ENCODE measurements at regions not wholly inside any gene's neighbourhood (a gene's known extent, or its start where the extent isn't known, plus 50 kb on each side); places are given as distances from the start of the nearest gene placed in this dataset.

- POLR2A ChIA-PET (ENCODE audit: unreplicated experiment), result no interaction called here
- Histone ChIP-seq H4K20me1 (ENCODE audit: low read length) (no peaks in the 10 kb centered on the region), H3K4me3 (ENCODE audit: low read length) (no peak overlapping the region), H3K4me2 (ENCODE audit: low read length) (no peak overlapping the region), H3K9ac (ENCODE audit: low read length) (no peak overlapping the region), H3F3A (ENCODE audit: low read length, unreplicated experiment) (no peaks in the 10 kb centered on the region), H3K9me3 (ENCODE audit: low read length) (no peaks in the 10 kb centered on the region), H3K27ac (ENCODE audit: low read length) (no peak overlapping the region), H3K9me2 (replicated peaks; ENCODE audit: low read length) (no peaks in the 10 kb centered on the region), H2AFZ (ENCODE audit: low read length) (no peak overlapping the region), H3K4me1 (ENCODE audit: insufficient read depth, low read length) (no peaks in the 10 kb centered on the region), H3K79me2 (ENCODE audit: low read length) (no peaks in the 10 kb centered on the region), H3K36me3 (ENCODE audit: low read depth, low read length) (no peaks in the 10 kb centered on the region), H3K27me3 (ENCODE audit: low read length) (no peaks in the 10 kb centered on the region; the same call in 1 of the 2 replicates)
- TF ChIP-seq EZH2 (IDR thresholded peaks at IDR 0.05; ENCODE audit: low read length, unreplicated experiment) (no peak), EZH2phosphoT487 (IDR thresholded peaks at IDR 0.05; ENCODE audit: borderline replicate concordance, low read length) (no peak)
- TF ChIP-seq, protein P1, sequence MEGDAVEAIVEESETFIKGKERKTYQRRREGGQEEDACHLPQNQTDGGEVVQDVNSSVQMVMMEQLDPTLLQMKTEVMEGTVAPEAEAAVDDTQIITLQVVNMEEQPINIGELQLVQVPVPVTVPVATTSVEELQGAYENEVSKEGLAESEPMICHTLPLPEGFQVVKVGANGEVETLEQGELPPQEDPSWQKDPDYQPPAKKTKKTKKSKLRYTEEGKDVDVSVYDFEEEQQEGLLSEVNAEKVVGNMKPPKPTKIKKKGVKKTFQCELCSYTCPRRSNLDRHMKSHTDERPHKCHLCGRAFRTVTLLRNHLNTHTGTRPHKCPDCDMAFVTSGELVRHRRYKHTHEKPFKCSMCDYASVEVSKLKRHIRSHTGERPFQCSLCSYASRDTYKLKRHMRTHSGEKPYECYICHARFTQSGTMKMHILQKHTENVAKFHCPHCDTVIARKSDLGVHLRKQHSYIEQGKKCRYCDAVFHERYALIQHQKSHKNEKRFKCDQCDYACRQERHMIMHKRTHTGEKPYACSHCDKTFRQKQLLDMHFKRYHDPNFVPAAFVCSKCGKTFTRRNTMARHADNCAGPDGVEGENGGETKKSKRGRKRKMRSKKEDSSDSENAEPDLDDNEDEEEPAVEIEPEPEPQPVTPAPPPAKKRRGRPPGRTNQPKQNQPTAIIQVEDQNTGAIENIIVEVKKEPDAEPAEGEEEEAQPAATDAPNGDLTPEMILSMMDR (conservative IDR thresholded peaks at IDR 0.05; ENCODE audit: low read depth, low read length), result no peak
- intact Hi-C loops (cut with micrococcal nuclease), result no loop called here
- CTCF ChIA-PET, result no interaction called here
- DNase-seq (no peak), ATAC-seq (no peak)
- BruUV-seq (replicated peaks), result no TSS peak
Measured at GRCh38 chr11:87903345-87903744, 271.9 kb downstream of the RAB38 start.

DNA sequence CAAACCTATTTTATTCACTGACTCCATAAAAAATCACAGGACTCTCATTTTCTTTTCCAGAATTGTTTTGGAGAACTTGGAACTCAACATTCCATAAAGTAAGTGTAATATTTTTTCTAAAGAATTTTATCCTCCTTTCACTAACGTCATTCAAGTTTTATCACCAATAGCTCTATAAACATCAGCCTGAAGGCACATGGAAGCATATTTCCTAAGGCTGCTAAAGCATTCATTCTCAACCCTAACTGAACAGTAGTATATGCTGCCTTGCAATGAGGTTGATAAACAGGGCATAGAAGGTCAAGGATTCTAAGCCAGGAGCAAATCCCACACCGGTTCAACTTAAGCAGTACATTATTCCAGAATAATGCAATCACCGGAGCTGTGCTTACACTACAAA lies 273.9 kb downstream of the RAB38 start:
- Histone ChIP-seq H3K4me2 (ENCODE audit: low read length) (no peak overlapping the region), H3K9ac (ENCODE audit: low read length) (no peak overlapping the region), H3K9me2 (replicated peaks; ENCODE audit: low read length) (no peaks in the 10 kb centered on the region), H3K79me2 (ENCODE audit: low read length) (no peaks in the 10 kb centered on the region), H4K20me1 (ENCODE audit: low read length) (no peaks in the 10 kb centered on the region), H3K4me3 (ENCODE audit: low read length) (no peak overlapping the region), H3K36me3 (ENCODE audit: low read depth, low read length) (no peaks in the 10 kb centered on the region), H3K27ac (ENCODE audit: low read length) (no peak overlapping the region), H3F3A (ENCODE audit: low read length, unreplicated experiment) (no peaks in the 10 kb centered on the region), H3K4me1 (ENCODE audit: insufficient read depth, low read length) (peaks cover 18% of the 10 kb centered on the region), H3K9me3 (ENCODE audit: low read length) (no peaks in the 10 kb centered on the region), H2AFZ (ENCODE audit: low read length) (no peak overlapping the region), H3K27me3 (ENCODE audit: low read length) (no peaks in the 10 kb centered on the region)
- CTCF ChIA-PET, result no interaction called here
- TF ChIP-seq EZH2phosphoT487 (IDR thresholded peaks at IDR 0.05; ENCODE audit: borderline replicate concordance, low read length) (no peak), EZH2 (IDR thresholded peaks at IDR 0.05; ENCODE audit: low read length, unreplicated experiment) (no peak)
- TF ChIP-seq, protein P1 (conservative IDR thresholded peaks at IDR 0.05; ENCODE audit: low read depth, low read length), result no peak
- POLR2A ChIA-PET (ENCODE audit: unreplicated experiment), result no interaction called here
- BruUV-seq (replicated peaks), result no TSS peak
- ATAC-seq (no peak), DNase-seq (no peak)
- intact Hi-C loops (cut with micrococcal nuclease), result no loop called here

GRCh38 chr11:87897921-87898320 lies 277.3 kb downstream of the RAB38 start:
- H4K20me1 ChIP-seq (ENCODE audit: low read length), result no peaks in the 10 kb centered on the region

More at GRCh38 chr11:87897921-87898320, 277.3 kb downstream of the RAB38 start:
- H3K27ac ChIP-seq (ENCODE audit: low read length), result peak overlapping the region; percentile 16; the same call in 1 of the 2 replicates
- no TSS peak for BruUV-seq (replicated peaks)
- no peaks in the 10 kb centered on the region for H3K9me2 ChIP-seq (replicated peaks; ENCODE audit: low read length)
- no peaks in the 10 kb centered on the region for H3K27me3 ChIP-seq (ENCODE audit: low read length)
- no peak overlapping the region for H2AFZ ChIP-seq (ENCODE audit: low read length)
- no peak overlapping the region for H3K9ac ChIP-seq (ENCODE audit: low read length)
- 0 out of 2 replicates have a peak overlapping the region, but pooled peaks have one; percentile 30 for H3K4me2 ChIP-seq (ENCODE audit: low read length)
- H3K4me1 ChIP-seq (ENCODE audit: insufficient read depth, low read length), result peaks cover 18% of the 10 kb centered on the region
- H3K79me2 ChIP-seq (ENCODE audit: low read length), result no peaks in the 10 kb centered on the region
- intact Hi-C loops (cut with micrococcal nuclease), result loop anchor here (10.0 kb wide), 1 partner anchor 587 kb away; no protein-coding TSS in a partner anchor
- H3F3A ChIP-seq (ENCODE audit: low read length, unreplicated experiment), result no peaks in the 10 kb centered on the region
- POLR2A ChIA-PET (ENCODE audit: unreplicated experiment), result no interaction called here
- ATAC-seq (no peak), DNase-seq (no peak)
- CTCF ChIA-PET, result interaction anchor here (0.5 to 0.6 kb wide), 2 partner anchors 19 to 176 kb away, joined by 3 to 4 read pairs; no protein-coding TSS in a partner anchor
- no peaks in the 10 kb centered on the region for H3K9me3 ChIP-seq (ENCODE audit: low read length)
- H3K36me3 ChIP-seq (ENCODE audit: low read depth, low read length), result no peaks in the 10 kb centered on the region
- TF ChIP-seq EZH2 (IDR thresholded peaks at IDR 0.05; ENCODE audit: low read length, unreplicated experiment) (no peak), EZH2phosphoT487 (IDR thresholded peaks at IDR 0.05; ENCODE audit: borderline replicate concordance, low read length) (no peak)
- TF ChIP-seq, protein P1 (conservative IDR thresholded peaks at IDR 0.05; ENCODE audit: low read depth, low read length), result no peak
- no peak overlapping the region for H3K4me3 ChIP-seq (ENCODE audit: low read length)

Data from PC-3 (cell line).